OCI-LY3 (cell line): ENCODE measurements at regions not wholly inside any gene's neighbourhood (a gene's known extent, or its start where the extent isn't known, plus 50 kb on each side); places are given as distances from the start of the nearest gene placed in this dataset.

ENCODE experiments used
- H2AFZ ChIP-seq: fragments of 200-600, 300-600 bp; shearing (Covaris generic); 2 replicates; pipeline ENCODE4 v1.6.0; 2014; ENCODE audit warnings: antibody characterized with exemption, low read depth, low read length
- H3K27ac ChIP-seq: fragments of 200-600, 300-600 bp; sonication (generic); 2 replicates; pipeline ENCODE4 v1.5.1; 2014; ENCODE audit warnings: mild to moderate bottlenecking, low read length, moderate library complexity, mixed read lengths
- H3K27me3 ChIP-seq: fragments of 200-600, 300-600 bp; sonication (generic); 2 replicates; pipeline ENCODE4 v1.6.1; 2014; ENCODE audit warnings: low read depth, low read length, mixed read lengths
- H3K36me3 ChIP-seq: fragments of 200-600, 300-600 bp; sonication (generic); replicated peaks from 2 replicates; pipeline ENCODE3; 2014; ENCODE audit warnings: low read depth, low read length, mixed read lengths
- H3K4me1 ChIP-seq: fragments of 300-600, 200-600 bp; sonication (generic); 2 replicates; pipeline ENCODE4 v1.6.1; 2014; ENCODE audit warnings: low read length, mixed read lengths
- H3K4me2 ChIP-seq: fragments of 200-600, 300-600 bp; sonication (generic); 2 replicates; pipeline ENCODE4 v1.6.1; 2014; ENCODE audit warnings: low read length, mixed read lengths
- H3K4me3 ChIP-seq: fragments of 300-600, 200-600 bp; sonication (generic); 2 replicates; pipeline ENCODE4 v1.5.1; 2014; ENCODE audit warnings: antibody characterized with exemption, mild to moderate bottlenecking, low read length, moderate library complexity
- H3K79me2 ChIP-seq: fragments of 300-600, 200-600 bp; shearing (Covaris generic); 2 replicates; pipeline ENCODE4 v1.6.1; 2014; ENCODE audit warnings: mild to moderate bottlenecking, low read length, mixed read lengths
- H3K9ac ChIP-seq: fragments of 300-600, 200-600 bp; shearing (Covaris generic); 2 replicates; pipeline ENCODE4 v1.6.0; 2014; ENCODE audit warnings: mild to moderate bottlenecking, low read length, moderate library complexity
- H3K9me3 ChIP-seq: fragments of 200-600, 300-600 bp; shearing (Covaris generic); 2 replicates; pipeline ENCODE4 v1.6.1; 2014; ENCODE audit warnings: low read length, mixed read lengths; ENCODE audit not compliant: insufficient read depth
- H4K20me1 ChIP-seq: fragments of 200-600, 300-600 bp; sonication (generic); 2 replicates; pipeline ENCODE4 v1.6.1; 2016; ENCODE audit warnings: low read length, mixed read lengths; ENCODE audit not compliant: insufficient read depth
- EZH2phosphoT487 ChIP-seq: fragments of 200-600 bp; shearing (Covaris generic); IDR thresholded peaks from 2 replicates; pipeline ENCODE4 v1.6.1; 2018; ENCODE audit warnings: antibody characterized with exemption, mixed run types, low read depth
- TF ChIP-seq, protein P1 (sequence below): fragments of 200-600, 300-600 bp; sonication (generic); IDR thresholded peaks from 2 replicates; pipeline ENCODE4 v1.5.1; 2014; ENCODE audit warnings: antibody characterized with exemption, low read length, low read depth

DNA sequence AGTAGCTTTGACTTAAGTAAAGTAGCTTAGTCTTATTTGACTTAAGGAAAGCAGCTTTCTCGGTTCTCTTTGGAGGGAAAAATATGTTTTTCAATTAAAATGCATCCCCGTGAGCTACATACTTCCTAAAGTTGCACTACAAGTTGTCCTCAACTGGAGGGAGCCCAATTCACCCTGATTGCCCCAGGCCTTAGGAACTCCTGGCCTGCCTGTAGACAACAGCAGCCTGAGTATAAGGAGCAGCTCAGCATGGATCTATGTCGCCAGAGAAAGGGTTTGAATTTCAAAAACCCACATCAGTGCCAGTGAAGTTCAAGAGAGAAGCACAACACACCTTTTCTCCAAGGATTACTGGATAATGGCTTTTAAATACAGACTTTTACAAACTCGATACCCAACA is 772.0 kb downstream of the TNS3 start:
- Histone ChIP-seq H3K79me2 (no peaks in the 10 kb centered on the region), H3K36me3 (no peaks in the 10 kb centered on the region), H3K4me3 (no peak overlapping the region), H3K27ac (no peak overlapping the region), H3K27me3 (no peaks in the 10 kb centered on the region), H3K9me3 (no peaks in the 10 kb centered on the region), H3K4me2 (no peak overlapping the region), H3K9ac (no peak overlapping the region), H3K4me1 (no peaks in the 10 kb centered on the region), H2AFZ (no peak overlapping the region), H4K20me1 (no peaks in the 10 kb centered on the region)
- TF ChIP-seq, protein P1, sequence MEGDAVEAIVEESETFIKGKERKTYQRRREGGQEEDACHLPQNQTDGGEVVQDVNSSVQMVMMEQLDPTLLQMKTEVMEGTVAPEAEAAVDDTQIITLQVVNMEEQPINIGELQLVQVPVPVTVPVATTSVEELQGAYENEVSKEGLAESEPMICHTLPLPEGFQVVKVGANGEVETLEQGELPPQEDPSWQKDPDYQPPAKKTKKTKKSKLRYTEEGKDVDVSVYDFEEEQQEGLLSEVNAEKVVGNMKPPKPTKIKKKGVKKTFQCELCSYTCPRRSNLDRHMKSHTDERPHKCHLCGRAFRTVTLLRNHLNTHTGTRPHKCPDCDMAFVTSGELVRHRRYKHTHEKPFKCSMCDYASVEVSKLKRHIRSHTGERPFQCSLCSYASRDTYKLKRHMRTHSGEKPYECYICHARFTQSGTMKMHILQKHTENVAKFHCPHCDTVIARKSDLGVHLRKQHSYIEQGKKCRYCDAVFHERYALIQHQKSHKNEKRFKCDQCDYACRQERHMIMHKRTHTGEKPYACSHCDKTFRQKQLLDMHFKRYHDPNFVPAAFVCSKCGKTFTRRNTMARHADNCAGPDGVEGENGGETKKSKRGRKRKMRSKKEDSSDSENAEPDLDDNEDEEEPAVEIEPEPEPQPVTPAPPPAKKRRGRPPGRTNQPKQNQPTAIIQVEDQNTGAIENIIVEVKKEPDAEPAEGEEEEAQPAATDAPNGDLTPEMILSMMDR: no peak

DNA sequence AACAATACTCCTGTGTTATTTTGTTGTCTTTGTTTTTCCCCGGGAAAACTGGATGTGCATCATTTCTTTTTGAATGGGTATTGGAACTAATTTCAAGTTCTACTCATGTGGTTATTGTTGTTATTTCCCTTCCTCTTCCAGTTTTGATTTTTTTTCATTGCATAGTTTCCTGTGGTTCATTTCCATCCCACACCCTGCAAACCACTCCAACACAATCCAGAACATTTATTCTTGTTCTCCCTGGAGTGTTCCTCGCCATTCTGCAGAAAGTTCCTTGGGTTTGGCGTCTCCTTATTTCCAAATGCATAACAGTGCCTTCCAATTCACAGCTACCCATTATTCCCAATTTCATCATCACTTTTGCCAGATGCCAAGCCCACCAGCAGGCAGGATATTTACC is 775.1 kb downstream of the TNS3 start:
- Histone ChIP-seq H3K9me3 (no peaks in the 10 kb centered on the region), H3K9ac (no peak overlapping the region), H3K36me3 (no peaks in the 10 kb centered on the region), H3K27me3 (no peaks in the 10 kb centered on the region), H3K4me2 (no peak overlapping the region), H3K4me3 (no peak overlapping the region), H3K4me1 (no peaks in the 10 kb centered on the region), H2AFZ (no peak overlapping the region), H4K20me1 (no peaks in the 10 kb centered on the region), H3K79me2 (no peaks in the 10 kb centered on the region), H3K27ac (no peak overlapping the region)
- no peak for TF ChIP-seq EZH2phosphoT487
- TF ChIP-seq, protein P1: no peak

DNA sequence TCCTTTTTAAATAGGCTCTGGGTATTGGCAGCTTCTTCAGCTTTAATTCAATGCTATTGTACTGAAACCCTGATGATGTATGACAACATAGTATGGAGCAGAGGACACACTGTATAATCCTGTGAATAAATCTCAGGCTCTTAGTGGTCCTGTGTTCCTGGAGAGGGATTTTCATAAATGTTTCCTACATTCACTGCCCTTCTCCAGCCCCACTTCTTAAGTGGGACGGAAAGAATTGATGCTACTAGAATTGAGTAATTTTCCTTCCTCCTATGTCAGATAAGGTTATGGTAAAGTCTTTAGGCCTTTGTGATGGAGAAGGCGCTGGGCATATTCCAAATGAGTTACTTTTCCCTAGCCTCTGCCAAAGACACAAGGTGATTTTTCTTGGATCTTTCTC is 779.4 kb downstream of the TNS3 start:
- no peak overlapping the region for H3K4me3 ChIP-seq
- H3K4me1 ChIP-seq: no peaks in the 10 kb centered on the region
- no peaks in the 10 kb centered on the region for H3K36me3 ChIP-seq
- no peaks in the 10 kb centered on the region for H3K27me3 ChIP-seq
- H4K20me1 ChIP-seq: no peaks in the 10 kb centered on the region
- H3K9ac ChIP-seq: no peak overlapping the region
- H3K27ac ChIP-seq: no peak overlapping the region
- no peak overlapping the region for H3K4me2 ChIP-seq
- H3K79me2 ChIP-seq: no peaks in the 10 kb centered on the region
- H2AFZ ChIP-seq: no peak overlapping the region
- no peaks in the 10 kb centered on the region for H3K9me3 ChIP-seq
- TF ChIP-seq EZH2phosphoT487: no peak
- TF ChIP-seq, protein P1: no peak

DNA sequence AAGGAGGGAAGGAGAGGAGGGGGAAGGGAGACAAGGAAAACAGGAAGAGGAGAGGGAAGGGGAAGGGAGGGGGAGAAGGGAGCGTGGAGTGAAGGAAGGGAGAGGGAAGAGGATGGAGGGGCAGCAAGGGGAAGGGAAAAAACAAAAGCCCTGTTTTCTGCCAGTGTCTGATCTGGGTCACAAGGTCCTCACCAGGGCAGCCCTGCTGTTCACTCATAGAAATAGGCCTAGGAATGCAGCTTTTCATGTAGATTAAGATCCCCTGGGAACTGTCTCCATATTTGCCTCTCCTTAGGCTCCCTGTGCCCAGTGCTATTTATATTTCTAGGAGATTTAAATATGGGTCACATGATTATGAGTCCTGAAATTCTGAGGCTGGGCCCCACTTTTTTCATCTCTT is 790.7 kb downstream of the TNS3 start:
- no peaks in the 10 kb centered on the region for H3K27me3 ChIP-seq
- TF ChIP-seq, protein P1: no peak
- no peak for TF ChIP-seq EZH2phosphoT487
- no peak overlapping the region for H3K9ac ChIP-seq
- no peaks in the 10 kb centered on the region for H3K9me3 ChIP-seq
- H3K4me1 ChIP-seq: no peaks in the 10 kb centered on the region
- H3K27ac ChIP-seq: no peak overlapping the region
- H3K36me3 ChIP-seq: no peaks in the 10 kb centered on the region
- no peak overlapping the region for H2AFZ ChIP-seq
- no peaks in the 10 kb centered on the region for H4K20me1 ChIP-seq
- H3K4me3 ChIP-seq: no peak overlapping the region
- H3K79me2 ChIP-seq: no peaks in the 10 kb centered on the region
- H3K4me2 ChIP-seq: no peak overlapping the region
